ENCODE measurements at regions not wholly inside any gene's neighbourhood (a gene's known extent, or its start where the extent isn't known, plus 50 kb on each side); places are given as distances from the start of the nearest gene placed in this dataset.

DNA sequence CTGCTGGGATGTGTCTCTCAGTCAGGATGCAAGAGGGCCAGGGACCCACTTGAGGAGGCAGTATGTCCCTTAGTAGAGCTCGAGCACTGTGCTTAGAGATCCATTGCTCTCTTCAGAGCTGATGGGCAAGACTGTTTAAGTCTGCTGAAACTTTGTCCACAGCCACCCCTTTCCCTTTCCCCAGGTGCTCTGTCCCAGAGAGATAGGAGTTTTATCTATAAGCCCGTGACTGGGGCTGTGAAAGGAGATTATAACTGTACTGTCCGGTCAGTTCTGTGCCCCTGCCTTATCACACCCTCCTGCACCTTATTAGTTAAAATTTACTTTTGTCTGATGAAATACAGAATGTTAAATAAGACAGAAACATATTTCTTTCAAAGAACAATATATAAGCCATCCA is 378.4 kb downstream of the PABPC4L start:
- no peak overlapping the region for H3K14ac ChIP-seq (ENCODE audit: insufficient read depth, low read length)

More for the DNA sequence above, 378.4 kb downstream of the PABPC4L start:
- H2BK12ac ChIP-seq (ENCODE audit: insufficient read length, low read depth, low read length): no peak overlapping the region
- no peaks in the 10 kb centered on the region for H3K23me2 ChIP-seq (ENCODE audit: insufficient read length, low read depth, low read length, poor library complexity, severe bottlenecking)
- H3K4me2 ChIP-seq (ENCODE audit: insufficient read depth, insufficient read length, low read length): no peak overlapping the region
- Mint-ChIP-seq H3K27ac (no peak overlapping the region), H3K4me1 (no peaks in the 10 kb centered on the region; a peak in 1 of 4 replicates), H3K9me3 (peaks cover 1% of the 10 kb centered on the region in 2 experiments; a peak in 3 of 5 replicates), H3K4me3 (no peak overlapping the region), H3K27me3 (ENCODE audit: low read depth) (no peaks in the 10 kb centered on the region), H3K36me3 (ENCODE audit: insufficient read depth in 1 of 3, low read depth in 3 of 3) (peaks cover 0 to 1% (median 0%) of the 10 kb centered on the region in 3 experiments; a peak in 3 of 7 replicates)
- no peak overlapping the region for H3K4ac ChIP-seq (ENCODE audit: low read depth, low read length)
- no peaks in the 10 kb centered on the region for H3K79me2 ChIP-seq (ENCODE audit: insufficient read depth, low read length)
- H2BK5ac ChIP-seq (ENCODE audit: insufficient read length, low read length): no peak overlapping the region
- no peak overlapping the region for H3K9ac ChIP-seq (ENCODE audit: extremely low read depth, insufficient read length, low read length)
- H3K23ac ChIP-seq (ENCODE audit: insufficient read length, low read depth, low read length): no peak overlapping the region
- H4K91ac ChIP-seq (ENCODE audit: insufficient read length, low read depth, low read length): no peak overlapping the region
- no peak overlapping the region for H2BK15ac ChIP-seq (ENCODE audit: low read depth, low read length)
- no peak overlapping the region for H3K18ac ChIP-seq (ENCODE audit: insufficient read length, low read depth, low read length)
- no peak overlapping the region for H4K8ac ChIP-seq (replicated peaks; ENCODE audit: insufficient read length, low read depth, low read length)
- H3K4me1 ChIP-seq (ENCODE audit: insufficient read depth, low read length): no peaks in the 10 kb centered on the region
- H3K27ac ChIP-seq (ENCODE audit: insufficient read length, low read depth, low read length): no peak overlapping the region
- TF ChIP-seq, protein P1, sequence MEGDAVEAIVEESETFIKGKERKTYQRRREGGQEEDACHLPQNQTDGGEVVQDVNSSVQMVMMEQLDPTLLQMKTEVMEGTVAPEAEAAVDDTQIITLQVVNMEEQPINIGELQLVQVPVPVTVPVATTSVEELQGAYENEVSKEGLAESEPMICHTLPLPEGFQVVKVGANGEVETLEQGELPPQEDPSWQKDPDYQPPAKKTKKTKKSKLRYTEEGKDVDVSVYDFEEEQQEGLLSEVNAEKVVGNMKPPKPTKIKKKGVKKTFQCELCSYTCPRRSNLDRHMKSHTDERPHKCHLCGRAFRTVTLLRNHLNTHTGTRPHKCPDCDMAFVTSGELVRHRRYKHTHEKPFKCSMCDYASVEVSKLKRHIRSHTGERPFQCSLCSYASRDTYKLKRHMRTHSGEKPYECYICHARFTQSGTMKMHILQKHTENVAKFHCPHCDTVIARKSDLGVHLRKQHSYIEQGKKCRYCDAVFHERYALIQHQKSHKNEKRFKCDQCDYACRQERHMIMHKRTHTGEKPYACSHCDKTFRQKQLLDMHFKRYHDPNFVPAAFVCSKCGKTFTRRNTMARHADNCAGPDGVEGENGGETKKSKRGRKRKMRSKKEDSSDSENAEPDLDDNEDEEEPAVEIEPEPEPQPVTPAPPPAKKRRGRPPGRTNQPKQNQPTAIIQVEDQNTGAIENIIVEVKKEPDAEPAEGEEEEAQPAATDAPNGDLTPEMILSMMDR (conservative IDR thresholded peaks at IDR 0.05): no peak
- H3K56ac ChIP-seq (ENCODE audit: insufficient read length, low read depth, low read length): no peak overlapping the region
- DNase-seq: no peak
- no peak overlapping the region for H2BK20ac ChIP-seq (ENCODE audit: low read depth, low read length, poor library complexity, severe bottlenecking)
- no peaks in the 10 kb centered on the region for H3K27me3 ChIP-seq (ENCODE audit: insufficient read depth, low read length)
- no peaks in the 10 kb centered on the region for H4K20me1 ChIP-seq (ENCODE audit: control insufficient read depth, insufficient read depth, insufficient read length)
- H4K5ac ChIP-seq (ENCODE audit: insufficient read length, low read depth, low read length): no peak overlapping the region
- H3T11ph ChIP-seq (ENCODE audit: low read length): no peak overlapping the region
- H2AFZ ChIP-seq (ENCODE audit: low read length): no peak overlapping the region
- no peak overlapping the region for H2AK5ac ChIP-seq (ENCODE audit: insufficient read length, low read length)
- H2BK120ac ChIP-seq (ENCODE audit: low read depth, low read length, poor library complexity, severe bottlenecking): no peak overlapping the region
- H3K79me1 ChIP-seq (ENCODE audit: insufficient read depth, low read depth, low read length, poor library complexity, severe bottlenecking): no peaks in the 10 kb centered on the region
- no peaks in the 10 kb centered on the region for H3K9me3 ChIP-seq (ENCODE audit: control insufficient read depth, low read depth, low read length)
- no CpG with 5 or more reads among the region's 3 CpGs for WGBS (ENCODE audit: extremely low coverage, insufficient read length, low lambda C conversion rate)

Measured in H9 (cell line).